ENCODE measurements at regions not wholly inside any gene's neighbourhood (a gene's known extent, or its start where the extent isn't known, plus 50 kb on each side); places are given as distances from the start of the nearest gene placed in this dataset.
"Not testable (repeated sequence)": the region's sequence is repeated elsewhere in the genome, so short reads cannot be mapped to it uniquely, and the experiment has no call there.

GRCh38 chr6:72457738-72458137 is 164.1 kb upstream of the KCNQ5 start:
- DNase-seq (ENCODE audit: low spot score) = no peak

- DNase-seq (ENCODE audit: low spot score) = no peak
Measured at GRCh38 chr6:72458521-72458920, 163.3 kb upstream of the KCNQ5 start.

- DNase-seq (ENCODE audit: low spot score) = no peak
Measured at GRCh38 chr6:72461144-72461543, 160.7 kb upstream of the KCNQ5 start.

- DNase-seq (ENCODE audit: low spot score) = no peak
Measured at GRCh38 chr6:72464246-72464645, 157.6 kb upstream of the KCNQ5 start.

GRCh38 chr6:72464791-72465691 is 156.8 kb upstream of the KCNQ5 start:
- DNase-seq (ENCODE audit: low spot score) = no peak

GRCh38 chr6:72466471-72466870 is 155.4 kb upstream of the KCNQ5 start:
- DNase-seq (ENCODE audit: low spot score) = no peak

GRCh38 chr6:72466971-72467566 is 154.8 kb upstream of the KCNQ5 start:
- DNase-seq (ENCODE audit: low spot score) = no peak

- DNase-seq (ENCODE audit: low spot score) = not testable (repeated sequence)
Measured at GRCh38 chr6:72469406-72469983, 152.4 kb upstream of the KCNQ5 start.

GRCh38 chr6:72476051-72476450 is 145.8 kb upstream of the KCNQ5 start:
- DNase-seq (ENCODE audit: low spot score) = no peak

- no peak for DNase-seq (ENCODE audit: low spot score)
Measured at GRCh38 chr6:72476646-72477045, 145.2 kb upstream of the KCNQ5 start.

GRCh38 chr6:72495441-72495840 is 126.4 kb upstream of the KCNQ5 start:
- no peak for DNase-seq (ENCODE audit: low spot score)

- DNase-seq (ENCODE audit: low spot score) = no peak
Measured at GRCh38 chr6:72497186-72497585, 124.7 kb upstream of the KCNQ5 start.

- no peak for DNase-seq (ENCODE audit: low spot score)
Measured at GRCh38 chr6:72500669-72501068, 121.2 kb upstream of the KCNQ5 start.

GRCh38 chr6:72504406-72504805 is 117.5 kb upstream of the KCNQ5 start:
- DNase-seq (ENCODE audit: low spot score) = no peak

- no peak for DNase-seq (ENCODE audit: low spot score)
Measured at GRCh38 chr6:72505446-72505845, 116.4 kb upstream of the KCNQ5 start.

- DNase-seq (ENCODE audit: low spot score) = no peak
Measured at GRCh38 chr6:72519871-72520270, 102.0 kb upstream of the KCNQ5 start.

- DNase-seq (ENCODE audit: low spot score) = no peak
Measured at GRCh38 chr6:72521684-72522083, 100.2 kb upstream of the KCNQ5 start.

- no peak for DNase-seq (ENCODE audit: low spot score)
Measured at GRCh38 chr6:72522735-72523141, 99.1 kb upstream of the KCNQ5 start.

- DNase-seq (ENCODE audit: low spot score) = no peak
Measured at GRCh38 chr6:72524011-72524645, 97.7 kb upstream of the KCNQ5 start.

GRCh38 chr6:72525821-72526510 is 95.9 kb upstream of the KCNQ5 start:
- no peak for DNase-seq (ENCODE audit: low spot score)

- no peak for DNase-seq (ENCODE audit: low spot score)
Measured at GRCh38 chr6:72530152-72530551, 91.7 kb upstream of the KCNQ5 start.

- DNase-seq (ENCODE audit: low spot score) = no peak
Measured at GRCh38 chr6:72530750-72531149, 91.1 kb upstream of the KCNQ5 start.
